Neural progenitor cell (in vitro differentiated cells): ENCODE measurements at regions not wholly inside any gene's neighbourhood (a gene's known extent, or its start where the extent isn't known, plus 50 kb on each side); places are given as distances from the start of the nearest gene placed in this dataset.

Experiments used
- DNase-seq: peaks from one replicate; pipeline ENCODE4 v3.0.0-alpha.2; 2016; ENCODE audit warnings: low spot score
- H2AFZ ChIP-seq: fragments of 200-600 bp; sonication (generic); replicated peaks from 2 replicates; pipeline ENCODE4 v1.6.1; 2016; ENCODE audit warnings: antibody characterized with exemption
- H3F3A ChIP-seq: fragments of 200-600 bp; sonication (generic); 2 replicates; pipeline ENCODE4 v1.6.1; 2016; ENCODE audit warnings: antibody characterized with exemption, low read depth
- H3K27ac ChIP-seq: fragments of 200-600 bp; sonication (generic); 2 replicates; pipeline ENCODE4 v1.5.1; 2016; ENCODE audit warnings: mild to moderate bottlenecking
- H3K27me3 ChIP-seq: fragments of 200-600 bp; sonication (generic); 2 replicates; pipeline ENCODE4 v1.6.1; 2016; ENCODE audit warnings: mild to moderate bottlenecking, moderate library complexity
- H3K36me3 ChIP-seq: fragments of 200-600 bp; sonication (generic); 2 replicates; pipeline ENCODE4 v1.5.1; 2016
- H3K4me1 ChIP-seq: fragments of 200-600 bp; sonication (generic); 2 replicates; pipeline ENCODE4 v1.6.1; 2016; ENCODE audit warnings: mixed run types
- H3K4me2 ChIP-seq: fragments of 200-600 bp; sonication (generic); 2 replicates; pipeline ENCODE4 v1.6.1; 2016
- H3K4me3 ChIP-seq: fragments of 200-600 bp; sonication (generic); 2 replicates; pipeline ENCODE4 v1.5.1; 2016
- H3K79me2 ChIP-seq: fragments of 200-600 bp; sonication (generic); 2 replicates; pipeline ENCODE4 v1.6.1; 2016; ENCODE audit warnings: low read depth
- H3K9ac ChIP-seq: fragments of 200-600 bp; sonication (generic); 2 replicates; pipeline ENCODE4 v1.6.1; 2016
- H3K9me3 ChIP-seq: fragments of 200-600 bp; sonication (generic); 2 replicates; pipeline ENCODE4 v1.5.1; 2016; ENCODE audit warnings: low read depth
- H4K20me1 ChIP-seq: fragments of 200-600 bp; sonication (generic); 2 replicates; pipeline ENCODE4 v1.6.1; 2016; ENCODE audit warnings: low read depth
- H3K27ac Mint-ChIP-seq: 3 replicates; pipeline ENCODE4 v1.8.0; 2021; ENCODE audit warnings: mixed read lengths
- H3K27me3 Mint-ChIP-seq: 2 replicates; pipeline ENCODE4 v1.8.0; 2022; ENCODE audit warnings: low read depth, mild to moderate bottlenecking, inconsistent platforms, moderate library complexity, mixed read lengths; ENCODE audit not compliant: insufficient read depth
- H3K36me3 Mint-ChIP-seq: 3 replicates; pipeline ENCODE4 v1.8.0; 2021; ENCODE audit warnings: mixed read lengths
- H3K4me1 Mint-ChIP-seq: 3 replicates; pipeline ENCODE4 v1.8.0; 2021; ENCODE audit warnings: mixed read lengths
- H3K4me3 Mint-ChIP-seq: 3 replicates; pipeline ENCODE4 v1.8.0; 2021; ENCODE audit warnings: mild to moderate bottlenecking, moderate library complexity, mixed read lengths
- H3K9me3 Mint-ChIP-seq: 3 replicates; pipeline ENCODE4 v1.8.0; 2020; ENCODE audit warnings: mixed read lengths
- CTCF ChIP-seq: fragments of 200-600 bp; sonication (generic); IDR thresholded peaks from 2 replicates; pipeline ENCODE4 v1.5.1; 2017; ENCODE audit warnings: antibody characterized with exemption, mild to moderate bottlenecking
- EZH2 ChIP-seq: fragments of 200-600 bp; sonication (generic); IDR thresholded peaks from 2 replicates; pipeline ENCODE4 v1.6.1; 2017; ENCODE audit warnings: antibody characterized with exemption, mild to moderate bottlenecking, moderate library complexity
- EZH2phosphoT487 ChIP-seq: fragments of 200-600 bp; sonication (generic); IDR thresholded peaks from 2 replicates; pipeline ENCODE4 v1.6.1; 2017; ENCODE audit warnings: antibody characterized with exemption

- Histone ChIP-seq H3K4me3 (no peak overlapping the region), H3K4me2 (no peak overlapping the region), H3K27me3 (no peaks in the 10 kb centered on the region), H3K9me3 (no peaks in the 10 kb centered on the region), H3K27ac (no peak overlapping the region), H4K20me1 (no peaks in the 10 kb centered on the region), H3K79me2 (no peaks in the 10 kb centered on the region), H3F3A (no peaks in the 10 kb centered on the region), H3K9ac (no peak overlapping the region), H3K4me1 (peaks cover 32% of the 10 kb centered on the region), H3K36me3 (no peaks in the 10 kb centered on the region), H2AFZ (no peak overlapping the region)
- DNase-seq, result no peak
- Mint-ChIP-seq H3K27ac (no peak overlapping the region), H3K9me3 (no peaks in the 10 kb centered on the region), H3K4me3 (no peak overlapping the region), H3K4me1 (peaks cover 34% of the 10 kb centered on the region), H3K36me3 (no peaks in the 10 kb centered on the region), H3K27me3 (peaks cover 4% of the 10 kb centered on the region)
- TF ChIP-seq EZH2phosphoT487 (no peak), EZH2 (no peak), CTCF (no peak)
Observed at GRCh38 chr6:44045672-44046015, 81.6 kb downstream of the MRPL14 start.

DNA sequence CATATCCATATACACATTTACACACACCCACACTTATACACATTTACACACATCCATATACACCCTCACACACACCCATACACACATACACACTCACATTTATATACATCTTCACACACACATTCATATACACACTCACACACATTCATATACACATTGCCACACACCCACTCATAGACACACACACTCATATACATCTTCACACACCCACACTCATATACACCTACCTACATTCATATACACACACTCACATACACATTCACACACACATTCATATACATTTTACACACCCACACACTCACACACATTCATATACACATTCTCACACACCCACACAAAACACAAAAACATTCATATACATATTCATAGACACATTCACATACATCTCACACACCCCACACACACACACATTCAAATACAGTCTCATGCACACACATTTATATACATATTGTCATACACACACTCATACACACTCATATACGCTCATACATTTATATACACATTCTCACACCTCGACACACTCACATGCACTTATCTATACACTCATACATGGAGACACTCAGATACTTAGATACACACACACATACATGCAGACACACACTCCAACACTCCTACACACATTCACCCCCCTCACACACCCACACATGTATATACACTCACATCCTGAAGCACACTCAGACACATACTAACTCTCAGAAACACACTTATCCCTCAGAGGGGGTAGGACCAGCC lies 82.1 kb downstream of the MRPL14 start:
- Histone ChIP-seq H3K9me3 (no peaks in the 10 kb centered on the region), H2AFZ (no peak overlapping the region), H3K27ac (no peak overlapping the region), H3K79me2 (no peaks in the 10 kb centered on the region), H3K9ac (no peak overlapping the region), H3F3A (no peaks in the 10 kb centered on the region), H3K4me1 (peaks cover 35% of the 10 kb centered on the region), H4K20me1 (no peaks in the 10 kb centered on the region), H3K36me3 (no peaks in the 10 kb centered on the region), H3K27me3 (no peaks in the 10 kb centered on the region), H3K4me2 (no peak overlapping the region), H3K4me3 (no peak overlapping the region)
- Mint-ChIP-seq H3K27me3 (peaks cover 4% of the 10 kb centered on the region), H3K27ac (no peak overlapping the region), H3K9me3 (no peaks in the 10 kb centered on the region), H3K4me1 (peaks cover 34% of the 10 kb centered on the region), H3K36me3 (no peaks in the 10 kb centered on the region), H3K4me3 (no peak overlapping the region)
- TF ChIP-seq EZH2phosphoT487 (no peak), CTCF (no peak), EZH2 (no peak)
- no peak for DNase-seq

- no peaks in the 10 kb centered on the region for H3K9me3 ChIP-seq
- no peaks in the 10 kb centered on the region for H3F3A ChIP-seq
- Mint-ChIP-seq H3K4me3 (no peak overlapping the region), H3K36me3 (no peaks in the 10 kb centered on the region), H3K9me3 (no peaks in the 10 kb centered on the region), H3K27me3 (peaks cover 5% of the 10 kb centered on the region), H3K4me1 (peaks cover 36% of the 10 kb centered on the region), H3K27ac (no peak overlapping the region)
- no peak overlapping the region for H3K9ac ChIP-seq
- no peaks in the 10 kb centered on the region for H3K79me2 ChIP-seq
- H3K27ac ChIP-seq, result peak overlapping the region; percentile 45
- no peak overlapping the region for H2AFZ ChIP-seq
- no peaks in the 10 kb centered on the region for H3K36me3 ChIP-seq
- H3K4me1 ChIP-seq, result peaks cover 43% of the 10 kb centered on the region
- TF ChIP-seq CTCF (no peak), EZH2 (no peak), EZH2phosphoT487 (no peak)
- no peak overlapping the region for H3K4me2 ChIP-seq
- no peak overlapping the region for H3K4me3 ChIP-seq
- H4K20me1 ChIP-seq, result no peaks in the 10 kb centered on the region
- no peak for DNase-seq
- H3K27me3 ChIP-seq, result no peaks in the 10 kb centered on the region
Observed at GRCh38 chr6:44044154-44044539, 83.1 kb downstream of the MRPL14 start.
